H9 (cell line): ENCODE measurements at regions not wholly inside any gene's neighbourhood (a gene's known extent, or its start where the extent isn't known, plus 50 kb on each side); places are given as distances from the start of the nearest gene placed in this dataset.

Source experiments
- DNase-seq: peaks from one replicate; pipeline ENCODE4 v3.0.0-alpha.2; 2017
- H2AFZ ChIP-seq: one replicate; pipeline ENCODE4 v1.6.1; 2013; ENCODE audit warnings: mild to moderate bottlenecking, low read length, control low read depth, moderate library complexity
- H2AK5ac ChIP-seq: 2 replicates; pipeline ENCODE4 v1.6.1; 2013; ENCODE audit warnings: low read length, control low read depth, mixed read lengths; ENCODE audit not compliant: insufficient read length
- H2BK120ac ChIP-seq: one replicate; pipeline ENCODE4 v1.6.1; 2013; ENCODE audit warnings: low read depth, mild to moderate bottlenecking, low read length, control low read depth, inconsistent platforms; ENCODE audit not compliant: poor library complexity, severe bottlenecking
- H2BK12ac ChIP-seq: 2 replicates; pipeline ENCODE4 v1.6.1; 2013; ENCODE audit warnings: low read length, control low read depth, mixed read lengths, low read depth; ENCODE audit not compliant: insufficient read length
- H2BK15ac ChIP-seq: 2 replicates; pipeline ENCODE4 v1.6.1; 2013; ENCODE audit warnings: low read depth, low read length, control low read depth
- H2BK20ac ChIP-seq: one replicate; pipeline ENCODE4 v1.6.1; 2013; ENCODE audit warnings: low read depth, mild to moderate bottlenecking, low read length, control low read depth, inconsistent platforms; ENCODE audit not compliant: poor library complexity, severe bottlenecking
- H2BK5ac ChIP-seq: 2 replicates; pipeline ENCODE4 v1.6.1; 2013; ENCODE audit warnings: low read length, control low read depth, mixed read lengths; ENCODE audit not compliant: insufficient read length
- H3K14ac ChIP-seq: 2 replicates; pipeline ENCODE4 v1.6.1; 2013; ENCODE audit warnings: low read length, control low read depth; ENCODE audit not compliant: insufficient read depth
- H3K18ac ChIP-seq: 2 replicates; pipeline ENCODE4 v1.6.1; 2013; ENCODE audit warnings: low read depth, mild to moderate bottlenecking, mixed read lengths, low read length, control low read depth; ENCODE audit not compliant: insufficient read length
- H3K23ac ChIP-seq: 2 replicates; pipeline ENCODE4 v1.6.1; 2013; ENCODE audit warnings: low read length, control low read depth, mixed read lengths, low read depth; ENCODE audit not compliant: insufficient read length
- H3K23me2 ChIP-seq: 2 replicates; pipeline ENCODE4 v1.6.1; 2013; ENCODE audit warnings: low read depth, mild to moderate bottlenecking, mixed read lengths, low read length, control low read depth; ENCODE audit not compliant: insufficient read length, poor library complexity, severe bottlenecking
- H3K27ac ChIP-seq: 2 replicates; pipeline ENCODE4 v1.5.1; 2013; ENCODE audit warnings: low read length, control low read depth, mixed read lengths, low read depth; ENCODE audit not compliant: insufficient read length
- H3K27me3 ChIP-seq: 2 replicates; pipeline ENCODE4 v1.6.1; 2013; ENCODE audit warnings: low read length, control low read depth, inconsistent platforms; ENCODE audit not compliant: insufficient read depth
- H3K4ac ChIP-seq: 2 replicates; pipeline ENCODE4 v1.6.1; 2013; ENCODE audit warnings: low read depth, mild to moderate bottlenecking, control low read depth, inconsistent platforms, low read length, moderate library complexity
- H3K4me1 ChIP-seq: 2 replicates; pipeline ENCODE4 v1.6.1; 2013; ENCODE audit warnings: low read length, control low read depth, inconsistent platforms; ENCODE audit not compliant: insufficient read depth
- H3K4me2 ChIP-seq: 2 replicates; pipeline ENCODE4 v1.6.1; 2013; ENCODE audit warnings: low read length, control low read depth, mixed read lengths; ENCODE audit not compliant: insufficient read length, insufficient read depth
- H3K56ac ChIP-seq: 2 replicates; pipeline ENCODE4 v1.6.1; 2013; ENCODE audit warnings: low read depth, mild to moderate bottlenecking, mixed read lengths, low read length, control low read depth; ENCODE audit not compliant: insufficient read length
- H3K79me1 ChIP-seq: 2 replicates; pipeline ENCODE4 v1.6.1; 2013; ENCODE audit warnings: low read depth, mild to moderate bottlenecking, moderate library complexity, low read length, control low read depth, inconsistent platforms; ENCODE audit not compliant: insufficient read depth, poor library complexity, severe bottlenecking
- H3K79me2 ChIP-seq: 2 replicates; pipeline ENCODE4 v1.6.1; 2013; ENCODE audit warnings: low read length, control low read depth, inconsistent platforms; ENCODE audit not compliant: insufficient read depth
- H3K9ac ChIP-seq: 2 replicates; pipeline ENCODE4 v1.6.1; 2013; ENCODE audit warnings: low read length, control low read depth, mixed read lengths; ENCODE audit not compliant: insufficient read length; ENCODE audit errors: extremely low read depth
- H3K9me3 ChIP-seq: one replicate; pipeline ENCODE4 v1.6.1; 2013; ENCODE audit warnings: low read depth, low read length, inconsistent platforms; ENCODE audit not compliant: control insufficient read depth
- H3T11ph ChIP-seq: one replicate; pipeline ENCODE4 v1.6.1; 2013; ENCODE audit warnings: mild to moderate bottlenecking, low read length, control low read depth, inconsistent platforms
- H4K20me1 ChIP-seq: one replicate; pipeline ENCODE4 v1.6.1; 2013; ENCODE audit not compliant: control insufficient read depth, insufficient read length, insufficient read depth
- H4K5ac ChIP-seq: 2 replicates; pipeline ENCODE4 v1.6.1; 2013; ENCODE audit warnings: low read depth, mild to moderate bottlenecking, mixed read lengths, low read length, control low read depth; ENCODE audit not compliant: insufficient read length
- H4K8ac ChIP-seq: replicated peaks from 2 replicates; pipeline ENCODE4 v1.6.1; 2013; ENCODE audit warnings: low read length, control low read depth, mixed read lengths, low read depth; ENCODE audit not compliant: insufficient read length
- H4K91ac ChIP-seq: 2 replicates; pipeline ENCODE4 v1.6.1; 2013; ENCODE audit warnings: low read depth, mild to moderate bottlenecking, moderate library complexity, mixed read lengths, low read length, control low read depth; ENCODE audit not compliant: insufficient read length
- H3K27ac Mint-ChIP-seq, 3 experiments: 2 replicates in 2 of 3; 3 replicates in 1 of 3; pipeline ENCODE4 v1.8.0; 2020 to 2021; ENCODE audit warnings: mixed read lengths in 3 of 3, mild to moderate bottlenecking in 1 of 3, moderate library complexity in 1 of 3
- H3K27me3 Mint-ChIP-seq: 2 replicates; pipeline ENCODE4 v1.8.0; 2021; ENCODE audit warnings: low read depth, mild to moderate bottlenecking, moderate library complexity, mixed read lengths
- H3K36me3 Mint-ChIP-seq, 3 experiments: 2 replicates in 2 of 3; 3 replicates in 1 of 3; pipeline ENCODE4 v1.8.0; 2020 to 2021; ENCODE audit warnings: low read depth in 3 of 3, mixed read lengths in 3 of 3; ENCODE audit not compliant: insufficient read depth in 1 of 3
- H3K4me1 Mint-ChIP-seq, 2 experiments: 2 replicates each; pipeline ENCODE4 v1.8.0; 2020; ENCODE audit warnings: mixed read lengths in 2 of 2
- H3K4me3 Mint-ChIP-seq, 2 experiments: 2 replicates in 1 of 2; 3 replicates in 1 of 2; pipeline ENCODE4 v1.8.0; 2020 to 2021; ENCODE audit warnings: mild to moderate bottlenecking in 2 of 2, mixed read lengths in 2 of 2, moderate library complexity in 1 of 2
- H3K9me3 Mint-ChIP-seq, 2 experiments: 2 replicates in 1 of 2; 3 replicates in 1 of 2; pipeline ENCODE4 v1.8.0; 2020; ENCODE audit warnings: mild to moderate bottlenecking in 2 of 2, mixed read lengths in 2 of 2, moderate library complexity in 1 of 2
- WGBS: extraction: QIAGEN DNeasy Blood & Tissue Kit; methylation state at CpG from one replicate; pipeline ENCODE4 v1.1.7; 2013; ENCODE audit warnings: missing lambda C conversion rate, low lambda C conversion rate, mixed read lengths; ENCODE audit not compliant: insufficient read length; ENCODE audit errors: extremely low coverage; 5-methylcytosine and 5-hydroxymethylcytosine counted together
- TF ChIP-seq, protein P1 (sequence below): fragments of 200-600 bp; sonication (generic); conservative IDR thresholded peaks from 3 replicates; pipeline ENCODE4 v1.8.0; 2021; ENCODE audit warnings: antibody characterized with exemption, mild to moderate bottlenecking

DNA sequence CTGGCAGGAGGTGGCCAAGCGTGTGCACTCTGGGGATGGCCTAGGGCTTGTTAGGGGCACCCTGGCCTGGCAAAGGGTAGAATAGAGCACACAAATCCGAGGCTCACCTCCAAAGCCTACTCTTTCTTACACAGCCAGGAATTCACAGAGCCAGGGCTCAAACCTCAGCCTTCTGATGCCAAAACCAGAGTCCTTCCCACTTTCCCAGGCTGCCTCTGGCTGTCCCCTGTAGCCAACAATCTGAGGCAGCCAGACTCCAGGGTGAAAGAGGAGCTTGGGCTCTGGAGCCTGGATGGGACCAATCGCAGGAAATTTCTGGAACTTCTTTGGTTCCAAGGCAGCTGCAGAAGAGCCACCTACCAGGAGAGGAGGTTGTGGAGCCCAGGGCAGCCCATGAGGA, 127.9 kb downstream of the COPRS start:
- Histone ChIP-seq H3K79me1 (no peaks in the 10 kb centered on the region), H2BK5ac (no peak overlapping the region), H2AFZ (no peak overlapping the region), H3K4me1 (no peaks in the 10 kb centered on the region), H3T11ph (no peak overlapping the region), H4K5ac (no peak overlapping the region), H3K9me3 (no peaks in the 10 kb centered on the region), H3K18ac (no peak overlapping the region), H2BK20ac (no peak overlapping the region), H2BK12ac (no peak overlapping the region), H3K23me2 (no peaks in the 10 kb centered on the region), H4K91ac (no peak overlapping the region), H3K79me2 (no peaks in the 10 kb centered on the region), H4K8ac (no peak overlapping the region), H3K23ac (no peak overlapping the region), H2BK15ac (no peak overlapping the region), H2AK5ac (no peak overlapping the region), H3K27me3 (no peaks in the 10 kb centered on the region; the same call in 1 of the 2 replicates), H3K27ac (no peak overlapping the region), H2BK120ac (no peak overlapping the region), H3K9ac (no peak overlapping the region), H4K20me1 (no peaks in the 10 kb centered on the region), H3K56ac (no peak overlapping the region), H3K14ac (no peak overlapping the region), H3K4me2 (no peak overlapping the region), H3K4ac (no peak overlapping the region)
- H3K36me3 Mint-ChIP-seq = no peaks in the 10 kb centered on the region
- no peak for DNase-seq
- peaks cover 0 to 5% of the 10 kb centered on the region in 2 experiments; a peak in 3 of 5 replicates for H3K9me3 Mint-ChIP-seq
- H3K4me3 Mint-ChIP-seq = no peak overlapping the region
- peaks cover 0 to 6% of the 10 kb centered on the region in 2 experiments; a peak in 1 of 4 replicates for H3K4me1 Mint-ChIP-seq
- WGBS = no CpG with 5 or more reads among the region's 3 CpGs
- H3K27me3 Mint-ChIP-seq = peaks cover 5% of the 10 kb centered on the region
- TF ChIP-seq, protein P1, sequence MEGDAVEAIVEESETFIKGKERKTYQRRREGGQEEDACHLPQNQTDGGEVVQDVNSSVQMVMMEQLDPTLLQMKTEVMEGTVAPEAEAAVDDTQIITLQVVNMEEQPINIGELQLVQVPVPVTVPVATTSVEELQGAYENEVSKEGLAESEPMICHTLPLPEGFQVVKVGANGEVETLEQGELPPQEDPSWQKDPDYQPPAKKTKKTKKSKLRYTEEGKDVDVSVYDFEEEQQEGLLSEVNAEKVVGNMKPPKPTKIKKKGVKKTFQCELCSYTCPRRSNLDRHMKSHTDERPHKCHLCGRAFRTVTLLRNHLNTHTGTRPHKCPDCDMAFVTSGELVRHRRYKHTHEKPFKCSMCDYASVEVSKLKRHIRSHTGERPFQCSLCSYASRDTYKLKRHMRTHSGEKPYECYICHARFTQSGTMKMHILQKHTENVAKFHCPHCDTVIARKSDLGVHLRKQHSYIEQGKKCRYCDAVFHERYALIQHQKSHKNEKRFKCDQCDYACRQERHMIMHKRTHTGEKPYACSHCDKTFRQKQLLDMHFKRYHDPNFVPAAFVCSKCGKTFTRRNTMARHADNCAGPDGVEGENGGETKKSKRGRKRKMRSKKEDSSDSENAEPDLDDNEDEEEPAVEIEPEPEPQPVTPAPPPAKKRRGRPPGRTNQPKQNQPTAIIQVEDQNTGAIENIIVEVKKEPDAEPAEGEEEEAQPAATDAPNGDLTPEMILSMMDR = no peak
- no peak overlapping the region for H3K27ac Mint-ChIP-seq
